ENCODE measurements at regions not wholly inside any gene's neighbourhood (a gene's known extent, or its start where the extent isn't known, plus 50 kb on each side); places are given as distances from the start of the nearest gene placed in this dataset.

GRCh38 chr19:20334760-20335159 lies 167.7 kb downstream of the ZNF486 start:
- no peak overlapping the region for H3K4me3 ChIP-seq (ENCODE audit: low read depth in 2 of 2, low read length in 2 of 2)
- no peaks in the 10 kb centered on the region for H3K4me1 ChIP-seq (ENCODE audit: control insufficient read depth, insufficient read depth, low read length)
- no peak overlapping the region for H3K27ac ChIP-seq (ENCODE audit: low read length)
- no peaks in the 10 kb centered on the region for H3K36me3 ChIP-seq (ENCODE audit: control insufficient read depth, insufficient read depth, low read length)
- intact Hi-C loops (cut with micrococcal nuclease; ENCODE audit: unreplicated experiment) = no loop called here
- DNase-seq (ENCODE audit: low read depth, low spot score) = no peak
- no peaks in the 10 kb centered on the region for H3K27me3 ChIP-seq (ENCODE audit: control insufficient read depth, insufficient read depth, low read length)
- TF ChIP-seq, protein P1, sequence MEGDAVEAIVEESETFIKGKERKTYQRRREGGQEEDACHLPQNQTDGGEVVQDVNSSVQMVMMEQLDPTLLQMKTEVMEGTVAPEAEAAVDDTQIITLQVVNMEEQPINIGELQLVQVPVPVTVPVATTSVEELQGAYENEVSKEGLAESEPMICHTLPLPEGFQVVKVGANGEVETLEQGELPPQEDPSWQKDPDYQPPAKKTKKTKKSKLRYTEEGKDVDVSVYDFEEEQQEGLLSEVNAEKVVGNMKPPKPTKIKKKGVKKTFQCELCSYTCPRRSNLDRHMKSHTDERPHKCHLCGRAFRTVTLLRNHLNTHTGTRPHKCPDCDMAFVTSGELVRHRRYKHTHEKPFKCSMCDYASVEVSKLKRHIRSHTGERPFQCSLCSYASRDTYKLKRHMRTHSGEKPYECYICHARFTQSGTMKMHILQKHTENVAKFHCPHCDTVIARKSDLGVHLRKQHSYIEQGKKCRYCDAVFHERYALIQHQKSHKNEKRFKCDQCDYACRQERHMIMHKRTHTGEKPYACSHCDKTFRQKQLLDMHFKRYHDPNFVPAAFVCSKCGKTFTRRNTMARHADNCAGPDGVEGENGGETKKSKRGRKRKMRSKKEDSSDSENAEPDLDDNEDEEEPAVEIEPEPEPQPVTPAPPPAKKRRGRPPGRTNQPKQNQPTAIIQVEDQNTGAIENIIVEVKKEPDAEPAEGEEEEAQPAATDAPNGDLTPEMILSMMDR (IDR thresholded peaks at IDR 0.05) = no peak
- no peak for TF ChIP-seq SIN3A (IDR thresholded peaks at IDR 0.05; ENCODE audit: borderline replicate concordance, insufficient read depth, low read depth, low read length)
- no TSS peak for BruUV-seq (replicated peaks)
- ATAC-seq = no peak
- H3K9me3 ChIP-seq (ENCODE audit: control insufficient read depth, insufficient read depth, low read depth, low read length) = no peaks in the 10 kb centered on the region
- ChIA-PET POLR2A (no interaction called here), CTCF (interaction anchor here (0.6 kb wide), 1 partner anchor 21 kb away, joined by 3 read pairs; no protein-coding TSS in a partner anchor)
- in situ Hi-C loops (cut with HindIII; ENCODE audit: low pct_unique_long_range_greater_than_20kb, low sequenced_read_pairs) = no loop called here

DNA sequence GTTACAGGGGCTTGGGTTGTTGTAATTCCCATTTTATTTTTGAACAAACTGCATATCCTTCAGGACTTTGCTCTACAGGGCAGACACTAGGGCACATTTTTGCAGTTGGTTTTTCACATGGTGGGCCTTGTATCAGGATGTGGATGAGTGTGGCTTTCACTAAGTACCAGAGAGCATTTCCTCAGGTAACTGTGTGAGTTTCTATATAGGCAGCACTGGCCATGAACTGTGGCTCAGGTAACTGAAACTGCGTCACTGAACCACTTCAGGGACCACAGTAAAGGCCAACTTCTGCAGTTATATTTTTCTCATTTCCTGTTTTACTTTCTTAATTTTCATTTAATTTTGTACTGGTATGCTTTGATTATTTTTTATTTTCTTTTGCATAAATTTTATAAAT lies 166.5 kb downstream of the ZNF486 start:
- H3K36me3 ChIP-seq (ENCODE audit: control insufficient read depth, insufficient read depth, low read length) = no peaks in the 10 kb centered on the region
- no peaks in the 10 kb centered on the region for H3K4me1 ChIP-seq (ENCODE audit: control insufficient read depth, insufficient read depth, low read length)
- TF ChIP-seq, protein P2, sequence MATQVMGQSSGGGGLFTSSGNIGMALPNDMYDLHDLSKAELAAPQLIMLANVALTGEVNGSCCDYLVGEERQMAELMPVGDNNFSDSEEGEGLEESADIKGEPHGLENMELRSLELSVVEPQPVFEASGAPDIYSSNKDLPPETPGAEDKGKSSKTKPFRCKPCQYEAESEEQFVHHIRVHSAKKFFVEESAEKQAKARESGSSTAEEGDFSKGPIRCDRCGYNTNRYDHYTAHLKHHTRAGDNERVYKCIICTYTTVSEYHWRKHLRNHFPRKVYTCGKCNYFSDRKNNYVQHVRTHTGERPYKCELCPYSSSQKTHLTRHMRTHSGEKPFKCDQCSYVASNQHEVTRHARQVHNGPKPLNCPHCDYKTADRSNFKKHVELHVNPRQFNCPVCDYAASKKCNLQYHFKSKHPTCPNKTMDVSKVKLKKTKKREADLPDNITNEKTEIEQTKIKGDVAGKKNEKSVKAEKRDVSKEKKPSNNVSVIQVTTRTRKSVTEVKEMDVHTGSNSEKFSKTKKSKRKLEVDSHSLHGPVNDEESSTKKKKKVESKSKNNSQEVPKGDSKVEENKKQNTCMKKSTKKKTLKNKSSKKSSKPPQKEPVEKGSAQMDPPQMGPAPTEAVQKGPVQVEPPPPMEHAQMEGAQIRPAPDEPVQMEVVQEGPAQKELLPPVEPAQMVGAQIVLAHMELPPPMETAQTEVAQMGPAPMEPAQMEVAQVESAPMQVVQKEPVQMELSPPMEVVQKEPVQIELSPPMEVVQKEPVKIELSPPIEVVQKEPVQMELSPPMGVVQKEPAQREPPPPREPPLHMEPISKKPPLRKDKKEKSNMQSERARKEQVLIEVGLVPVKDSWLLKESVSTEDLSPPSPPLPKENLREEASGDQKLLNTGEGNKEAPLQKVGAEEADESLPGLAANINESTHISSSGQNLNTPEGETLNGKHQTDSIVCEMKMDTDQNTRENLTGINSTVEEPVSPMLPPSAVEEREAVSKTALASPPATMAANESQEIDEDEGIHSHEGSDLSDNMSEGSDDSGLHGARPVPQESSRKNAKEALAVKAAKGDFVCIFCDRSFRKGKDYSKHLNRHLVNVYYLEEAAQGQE (IDR thresholded peaks at IDR 0.05; ENCODE audit: insufficient read depth in 1 of 2, low read depth in 2 of 2, low read length in 1 of 2) = no peak
- TF ChIP-seq SIN3A (IDR thresholded peaks at IDR 0.05; ENCODE audit: borderline replicate concordance, insufficient read depth, low read depth, low read length) = no peak
- TF ChIP-seq, protein P1 (IDR thresholded peaks at IDR 0.05) = no peak
- no peak for TF ChIP-seq POLR2AphosphoS5 (IDR thresholded peaks at IDR 0.05; ENCODE audit: low read depth, low read length)
- TF ChIP-seq TCF7L2 (IDR thresholded peaks at IDR 0.05; ENCODE audit: low read depth, low read length) = no peak
- POLR2A ChIA-PET = no interaction called here
- ATAC-seq (no peak), DNase-seq (ENCODE audit: low read depth, low spot score) (no peak)
- H3K27ac ChIP-seq (ENCODE audit: low read length) = no peak overlapping the region
- no peaks in the 10 kb centered on the region for H3K9me3 ChIP-seq (ENCODE audit: control insufficient read depth, insufficient read depth, low read depth, low read length)
- H3K4me3 ChIP-seq (ENCODE audit: low read depth in 2 of 2, low read length in 2 of 2) = no peak overlapping the region
- intact Hi-C loops (cut with micrococcal nuclease; ENCODE audit: unreplicated experiment) (no loop called here), in situ Hi-C loops (cut with HindIII; ENCODE audit: low pct_unique_long_range_greater_than_20kb, low sequenced_read_pairs) (no loop called here)
- BruUV-seq (replicated peaks) = no TSS peak
- no peaks in the 10 kb centered on the region for H3K27me3 ChIP-seq (ENCODE audit: control insufficient read depth, insufficient read depth, low read length)
- CTCF ChIA-PET = no interaction called here

- ATAC-seq (no peak), DNase-seq (ENCODE audit: low read depth, low spot score) (no peak)
- Histone ChIP-seq H3K27me3 (ENCODE audit: control insufficient read depth, insufficient read depth, low read length) (no peaks in the 10 kb centered on the region), H3K36me3 (ENCODE audit: control insufficient read depth, insufficient read depth, low read length) (no peaks in the 10 kb centered on the region), H3K4me3 (ENCODE audit: low read depth in 2 of 2, low read length in 2 of 2) (no peak overlapping the region), H3K9me3 (ENCODE audit: control insufficient read depth, insufficient read depth, low read depth, low read length) (no peaks in the 10 kb centered on the region), H3K27ac (ENCODE audit: low read length) (no peak overlapping the region), H3K4me1 (ENCODE audit: control insufficient read depth, insufficient read depth, low read length) (no peaks in the 10 kb centered on the region)
- in situ Hi-C loops (cut with HindIII; ENCODE audit: low pct_unique_long_range_greater_than_20kb, low sequenced_read_pairs) (no loop called here), intact Hi-C loops (cut with micrococcal nuclease; ENCODE audit: unreplicated experiment) (no loop called here)
- TF ChIP-seq POLR2AphosphoS5 (IDR thresholded peaks at IDR 0.05; ENCODE audit: low read depth, low read length) (no peak), TCF7L2 (IDR thresholded peaks at IDR 0.05; ENCODE audit: low read depth, low read length) (no peak), SIN3A (IDR thresholded peaks at IDR 0.05; ENCODE audit: borderline replicate concordance, insufficient read depth, low read depth, low read length) (no peak)
- TF ChIP-seq, protein P2 (IDR thresholded peaks at IDR 0.05; ENCODE audit: insufficient read depth in 1 of 2, low read depth in 2 of 2, low read length in 1 of 2) = no peak
- TF ChIP-seq, protein P1 (IDR thresholded peaks at IDR 0.05) = no peak
- BruUV-seq (replicated peaks) = no TSS peak
- ChIA-PET POLR2A (no interaction called here), CTCF (no interaction called here)
Measured at GRCh38 chr19:20325151-20325550, 158.1 kb downstream of the ZNF486 start.
